SU-DHL-6 (cell line): ENCODE measurements at regions not wholly inside any gene's neighbourhood (a gene's known extent, or its start where the extent isn't known, plus 50 kb on each side); places are given as distances from the start of the nearest gene placed in this dataset.

Source experiments
- H2AFZ ChIP-seq: fragments of 200-600 bp; sonication (generic); 2 replicates; pipeline ENCODE4 v1.6.1; 2014; ENCODE audit warnings: low read depth, mild to moderate bottlenecking, moderate library complexity, mixed read lengths, antibody characterized with exemption, low read length; ENCODE audit not compliant: severe bottlenecking
- H3F3A ChIP-seq: fragments of 200-600 bp; shearing (Covaris generic); 2 replicates; pipeline ENCODE4 v1.6.0; 2016; ENCODE audit warnings: antibody characterized with exemption, mild to moderate bottlenecking; ENCODE audit not compliant: insufficient read depth
- H3K27ac ChIP-seq: fragments of 200-600 bp; sonication (generic); 2 replicates; pipeline ENCODE4 v1.5.1; 2016; ENCODE audit warnings: low read depth, mild to moderate bottlenecking, low read length, moderate library complexity, mixed read lengths
- H3K27me3 ChIP-seq: fragments of 200-600 bp; sonication (generic), shearing (Covaris generic); 2 replicates; pipeline ENCODE4 v1.6.0; 2014; ENCODE audit warnings: mild to moderate bottlenecking, low read length
- H3K36me3 ChIP-seq: fragments of 200-600 bp; sonication (generic); 2 replicates; pipeline ENCODE4 v1.6.1; 2014; ENCODE audit warnings: mild to moderate bottlenecking, low read length, mixed read lengths
- H3K4me2 ChIP-seq: fragments of 300-600, 200-600 bp; shearing (Covaris generic), sonication (generic); 2 replicates; pipeline ENCODE4 v1.6.0; 2014; ENCODE audit warnings: low read length, low read depth, mild to moderate bottlenecking; ENCODE audit not compliant: poor library complexity, severe bottlenecking
- H3K4me3 ChIP-seq: fragments of 200-600 bp; sonication (generic); 2 replicates; pipeline ENCODE4 v1.5.1; 2014; ENCODE audit warnings: antibody characterized with exemption, low read length, mild to moderate bottlenecking, mixed read lengths; ENCODE audit not compliant: insufficient read depth, poor library complexity, severe bottlenecking
- H3K79me2 ChIP-seq: fragments of 200-600 bp; sonication (generic); 2 replicates; pipeline ENCODE4 v1.6.1; 2014; ENCODE audit warnings: mild to moderate bottlenecking, low read length, moderate library complexity; ENCODE audit not compliant: insufficient read depth
- H3K9ac ChIP-seq: fragments of 200-600 bp; sonication (generic); 2 replicates; pipeline ENCODE4 v1.7.0; 2014; ENCODE audit warnings: mild to moderate bottlenecking, low read length
- H3K9me2 ChIP-seq: fragments of 200-600 bp; sonication (generic); replicated peaks from 2 replicates; pipeline ENCODE4 v1.6.1; 2014; ENCODE audit warnings: low read length; ENCODE audit not compliant: insufficient read depth
- H3K9me3 ChIP-seq: fragments of 200-600 bp; sonication (generic); 2 replicates; pipeline ENCODE4 v1.6.1; 2014; ENCODE audit warnings: low read length, mixed read lengths; ENCODE audit not compliant: insufficient read depth
- H4K20me1 ChIP-seq: fragments of 200-600 bp; sonication (generic); 2 replicates; pipeline ENCODE4 v1.6.1; 2014; ENCODE audit warnings: low read depth, mild to moderate bottlenecking, antibody characterized with exemption, low read length, moderate library complexity, mixed read lengths
- CTCF ChIP-seq: fragments of 200-600 bp; sonication (generic); IDR thresholded peaks from one replicate; pipeline ENCODE4 v1.5.1; 2017; ENCODE audit warnings: antibody characterized with exemption, mild to moderate bottlenecking, low read length, moderate library complexity; ENCODE audit not compliant: insufficient read depth, poor library complexity, severe bottlenecking
- EZH2phosphoT487 ChIP-seq: fragments of 200-600 bp; sonication (generic), shearing (Covaris generic); conservative IDR thresholded peaks from 2 replicates; pipeline ENCODE4 v1.6.1; 2018; ENCODE audit warnings: mild to moderate bottlenecking, antibody characterized with exemption, low read length, moderate library complexity, mixed read lengths

- Histone ChIP-seq H3F3A (no peaks in the 10 kb centered on the region), H3K36me3 (no peaks in the 10 kb centered on the region), H3K79me2 (no peaks in the 10 kb centered on the region), H2AFZ (no peak overlapping the region), H3K9me2 (no peaks in the 10 kb centered on the region), H3K4me2 (no peak overlapping the region), H3K27ac (no peak overlapping the region), H3K4me3 (no peak overlapping the region), H3K9ac (no peak overlapping the region), H3K27me3 (no peaks in the 10 kb centered on the region), H4K20me1 (no peaks in the 10 kb centered on the region), H3K9me3 (no peaks in the 10 kb centered on the region)
- TF ChIP-seq EZH2phosphoT487 (no peak), CTCF (no peak)
Observed at GRCh38 chr2:215603440-215603839, 167.6 kb upstream of the FN1 start.

GRCh38 chr2:215602997-215603396, 167.1 kb upstream of the FN1 start:
- H3K9ac ChIP-seq = no peak overlapping the region
- H3K4me3 ChIP-seq = no peak overlapping the region
- TF ChIP-seq CTCF (no peak), EZH2phosphoT487 (no peak)
- no peaks in the 10 kb centered on the region for H3K9me2 ChIP-seq
- H3K9me3 ChIP-seq = no peaks in the 10 kb centered on the region
- H2AFZ ChIP-seq = no peak overlapping the region
- H3K27me3 ChIP-seq = no peaks in the 10 kb centered on the region
- H3K4me2 ChIP-seq = no peak overlapping the region
- H3K79me2 ChIP-seq = no peaks in the 10 kb centered on the region
- H3K36me3 ChIP-seq = no peaks in the 10 kb centered on the region
- no peak overlapping the region for H3K27ac ChIP-seq
- H3F3A ChIP-seq = no peaks in the 10 kb centered on the region
- H4K20me1 ChIP-seq = no peaks in the 10 kb centered on the region

GRCh38 chr2:215601990-215602721, 166.3 kb upstream of the FN1 start:
- Histone ChIP-seq H3K27ac (no peak overlapping the region), H3K4me2 (no peak overlapping the region), H3K4me3 (no peak overlapping the region), H3K27me3 (no peaks in the 10 kb centered on the region), H3K9ac (no peak overlapping the region), H3K36me3 (no peaks in the 10 kb centered on the region), H2AFZ (no peak overlapping the region), H3K9me2 (no peaks in the 10 kb centered on the region), H3F3A (no peaks in the 10 kb centered on the region), H4K20me1 (no peaks in the 10 kb centered on the region), H3K9me3 (no peaks in the 10 kb centered on the region), H3K79me2 (no peaks in the 10 kb centered on the region)
- no peak for TF ChIP-seq CTCF
- no peak for TF ChIP-seq EZH2phosphoT487
